Peyer's patch (tissue), 4 donors: ENCODE measurements at regions not wholly inside any gene's neighbourhood (a gene's known extent, or its start where the extent isn't known, plus 50 kb on each side); places are given as distances from the start of the nearest gene placed in this dataset.

ENCODE experiments used
- POLR2A ChIP-seq, 2 donors: fragments of 450-650 bp; IDR thresholded peaks; one replicate each; pipeline ENCODE4 v1.5.1; 2017; ENCODE audit warnings: antibody characterized with exemption in 2 of 2, mild to moderate bottlenecking in 2 of 2, moderate library complexity in 2 of 2
- TF ChIP-seq, protein P1 (sequence below), 6 experiments: fragments of 450-650 bp in 4 of 6; fragments of 200-600 bp in 2 of 6; sonication (generic) in 1 of 6; IDR thresholded peaks; one replicate each; pipeline ENCODE4 v1.5.1; 2017 to 2019; ENCODE audit warnings: antibody characterized with exemption in 6 of 6, mild to moderate bottlenecking in 3 of 6, moderate library complexity in 1 of 6

DNA sequence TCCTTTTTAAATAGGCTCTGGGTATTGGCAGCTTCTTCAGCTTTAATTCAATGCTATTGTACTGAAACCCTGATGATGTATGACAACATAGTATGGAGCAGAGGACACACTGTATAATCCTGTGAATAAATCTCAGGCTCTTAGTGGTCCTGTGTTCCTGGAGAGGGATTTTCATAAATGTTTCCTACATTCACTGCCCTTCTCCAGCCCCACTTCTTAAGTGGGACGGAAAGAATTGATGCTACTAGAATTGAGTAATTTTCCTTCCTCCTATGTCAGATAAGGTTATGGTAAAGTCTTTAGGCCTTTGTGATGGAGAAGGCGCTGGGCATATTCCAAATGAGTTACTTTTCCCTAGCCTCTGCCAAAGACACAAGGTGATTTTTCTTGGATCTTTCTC, 779.4 kb downstream of the TNS3 start:
- TF ChIP-seq POLR2A (IDR thresholded peaks at IDR 0.05): no peak
- TF ChIP-seq, protein P1, sequence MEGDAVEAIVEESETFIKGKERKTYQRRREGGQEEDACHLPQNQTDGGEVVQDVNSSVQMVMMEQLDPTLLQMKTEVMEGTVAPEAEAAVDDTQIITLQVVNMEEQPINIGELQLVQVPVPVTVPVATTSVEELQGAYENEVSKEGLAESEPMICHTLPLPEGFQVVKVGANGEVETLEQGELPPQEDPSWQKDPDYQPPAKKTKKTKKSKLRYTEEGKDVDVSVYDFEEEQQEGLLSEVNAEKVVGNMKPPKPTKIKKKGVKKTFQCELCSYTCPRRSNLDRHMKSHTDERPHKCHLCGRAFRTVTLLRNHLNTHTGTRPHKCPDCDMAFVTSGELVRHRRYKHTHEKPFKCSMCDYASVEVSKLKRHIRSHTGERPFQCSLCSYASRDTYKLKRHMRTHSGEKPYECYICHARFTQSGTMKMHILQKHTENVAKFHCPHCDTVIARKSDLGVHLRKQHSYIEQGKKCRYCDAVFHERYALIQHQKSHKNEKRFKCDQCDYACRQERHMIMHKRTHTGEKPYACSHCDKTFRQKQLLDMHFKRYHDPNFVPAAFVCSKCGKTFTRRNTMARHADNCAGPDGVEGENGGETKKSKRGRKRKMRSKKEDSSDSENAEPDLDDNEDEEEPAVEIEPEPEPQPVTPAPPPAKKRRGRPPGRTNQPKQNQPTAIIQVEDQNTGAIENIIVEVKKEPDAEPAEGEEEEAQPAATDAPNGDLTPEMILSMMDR (IDR thresholded peaks at IDR 0.05): no peak
